Thymus (tissue), 11 donors: ENCODE measurements at regions not wholly inside any gene's neighbourhood (a gene's known extent, or its start where the extent isn't known, plus 50 kb on each side); places are given as distances from the start of the nearest gene placed in this dataset.

ENCODE experiments used
- DNase-seq, 9 donors: peaks; one replicate each; pipeline ENCODE4 v3.0.0-alpha.2; 2013; ENCODE audit warnings: low spot score in 9 of 9, low read depth in 6 of 9, missing footprints in 1 of 9
- H3K27ac ChIP-seq, 2 donors: one replicate each; pipeline ENCODE4 v1.5.1; 2013; ENCODE audit warnings: control low read depth in 1 of 2, low read depth in 1 of 2, low read length in 1 of 2, mild to moderate bottlenecking in 1 of 2, moderate library complexity in 1 of 2
- H3K27me3 ChIP-seq, 2 donors: one replicate each; pipeline ENCODE4 v1.5.1; 2013; ENCODE audit warnings: low read length in 1 of 2; ENCODE audit not compliant: control insufficient read depth in 2 of 2, insufficient read depth in 1 of 2
- H3K36me3 ChIP-seq, 2 donors: one replicate each; pipeline ENCODE4 v1.5.1; 2013; ENCODE audit warnings: low read length in 1 of 2, mild to moderate bottlenecking in 1 of 2, moderate library complexity in 1 of 2; ENCODE audit not compliant: control insufficient read depth in 2 of 2, insufficient read depth in 2 of 2
- H3K4me1 ChIP-seq, 2 donors: one replicate each; pipeline ENCODE4 v1.5.1; 2013; ENCODE audit warnings: low read length in 2 of 2; ENCODE audit not compliant: control insufficient read depth in 2 of 2, insufficient read depth in 2 of 2
- H3K4me3 ChIP-seq, 2 donors: one replicate each; pipeline ENCODE4 v1.5.1; 2013; ENCODE audit warnings: low read length in 2 of 2, control low read depth in 1 of 2, mild to moderate bottlenecking in 1 of 2
- H3K9me3 ChIP-seq, 2 donors: one replicate each; pipeline ENCODE4 v1.5.1; 2013; ENCODE audit warnings: low read length in 1 of 2, mild to moderate bottlenecking in 1 of 2; ENCODE audit not compliant: control insufficient read depth in 2 of 2, insufficient read depth in 1 of 2
- WGBS: extraction: QIAGEN DNeasy Blood & Tissue Kit; methylation state at CpG from one replicate; pipeline ENCODE4 v1.1.7; 2013; 5-methylcytosine and 5-hydroxymethylcytosine counted together
- donor health status: healthy.

DNA sequence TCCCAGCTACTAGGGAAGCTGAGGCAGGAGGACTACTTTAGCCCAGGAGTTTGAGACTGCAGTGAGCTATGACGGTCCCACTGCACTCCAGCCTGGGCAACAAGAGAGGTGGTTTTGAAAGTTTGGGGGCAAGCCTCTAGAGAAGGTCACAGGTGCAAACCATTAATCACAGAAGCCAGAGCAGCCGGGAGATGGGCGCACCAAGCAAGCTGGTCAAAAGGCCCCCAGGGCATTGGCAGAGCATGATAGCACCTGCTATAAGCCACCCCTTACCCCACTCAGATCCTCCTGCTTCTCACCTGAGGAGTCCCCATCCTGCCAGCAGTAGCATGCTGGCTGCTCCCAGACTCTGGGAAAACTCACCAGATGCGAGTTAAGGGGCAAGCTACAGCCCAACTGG, 116.1 kb upstream of the RAB12 start:
- H3K9me3 ChIP-seq = no peaks in the 10 kb centered on the region
- H3K27ac ChIP-seq = no peak overlapping the region
- no peaks in the 10 kb centered on the region for H3K27me3 ChIP-seq
- no peak for DNase-seq
- H3K4me3 ChIP-seq = no peak overlapping the region
- no peaks in the 10 kb centered on the region for H3K36me3 ChIP-seq
- H3K4me1 ChIP-seq = no peaks in the 10 kb centered on the region
- WGBS = 87% methylated on average over 4 of the region's 4 CpGs

GRCh38 chr18:8496186-8496585, 113.1 kb upstream of the RAB12 start:
- H3K9me3 ChIP-seq = no peaks in the 10 kb centered on the region
- 89% methylated on average over 9 of the region's 9 CpGs for WGBS
- DNase-seq = no peak
- H3K27me3 ChIP-seq = no peaks in the 10 kb centered on the region
- no peak overlapping the region for H3K4me3 ChIP-seq
- H3K27ac ChIP-seq = no peak overlapping the region
- no peaks in the 10 kb centered on the region for H3K4me1 ChIP-seq
- H3K36me3 ChIP-seq = no peaks in the 10 kb centered on the region

DNA sequence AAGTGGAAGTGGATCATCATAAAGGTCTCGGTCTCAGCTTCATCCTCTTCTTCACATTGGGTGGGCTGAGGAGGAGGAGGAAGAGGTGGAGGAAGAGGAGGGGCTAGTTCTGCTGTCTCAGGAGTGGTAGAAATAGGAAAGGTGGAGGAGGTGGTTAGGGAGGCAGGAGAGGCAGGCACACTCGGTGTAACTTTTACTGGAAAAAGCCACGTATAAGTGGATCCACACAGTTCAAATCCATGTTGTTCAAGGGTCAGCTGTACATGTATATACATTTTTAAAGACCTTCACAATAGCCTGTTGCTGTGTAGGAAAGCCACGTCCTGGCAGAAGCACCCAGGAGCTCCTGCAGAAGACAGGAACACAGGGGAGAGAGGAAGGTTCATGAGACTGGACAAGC, 110.3 kb upstream of the RAB12 start:
- Histone ChIP-seq H3K36me3 (no peaks in the 10 kb centered on the region), H3K27ac (no peak overlapping the region), H3K9me3 (no peaks in the 10 kb centered on the region), H3K27me3 (no peaks in the 10 kb centered on the region), H3K4me3 (no peak overlapping the region), H3K4me1 (no peaks in the 10 kb centered on the region)
- no peak for DNase-seq
- WGBS = 92% methylated on average over 4 of the region's 4 CpGs

GRCh38 chr18:8499810-8500675, 109.2 kb upstream of the RAB12 start:
- DNase-seq = no peak
- Histone ChIP-seq H3K4me1 (no peaks in the 10 kb centered on the region), H3K4me3 (no peak overlapping the region), H3K27me3 (no peaks in the 10 kb centered on the region), H3K36me3 (no peaks in the 10 kb centered on the region), H3K9me3 (no peaks in the 10 kb centered on the region), H3K27ac (no peak overlapping the region)
- 90% methylated on average over 8 of the region's 8 CpGs for WGBS

DNA sequence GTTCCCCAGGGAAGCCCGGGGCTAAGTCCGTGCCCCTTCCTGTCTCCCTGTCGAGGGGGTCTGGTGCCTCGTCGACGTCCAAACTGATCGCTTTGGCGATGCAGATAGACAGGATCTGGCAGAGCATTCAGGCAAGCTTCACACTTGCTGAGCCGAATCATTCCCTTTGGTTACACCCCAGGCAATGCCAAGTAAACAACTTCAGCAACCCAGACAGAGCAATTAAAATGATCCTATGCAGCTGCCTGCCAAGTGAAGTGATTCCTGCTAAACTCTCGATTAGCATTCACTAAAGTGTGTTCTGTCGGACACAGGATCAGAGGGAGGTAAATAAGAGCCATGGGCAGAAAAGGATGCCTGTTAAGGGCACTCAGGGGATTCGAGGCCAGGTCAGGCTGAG, 108.2 kb upstream of the RAB12 start:
- Histone ChIP-seq H3K9me3 (no peaks in the 10 kb centered on the region), H3K27ac (no peak overlapping the region), H3K4me1 (no peaks in the 10 kb centered on the region), H3K27me3 (no peaks in the 10 kb centered on the region), H3K4me3 (no peak overlapping the region), H3K36me3 (no peaks in the 10 kb centered on the region)
- 82% methylated on average over 12 of the region's 12 CpGs for whole genome bisulfite sequencing
- DNase-seq = no peak

DNA sequence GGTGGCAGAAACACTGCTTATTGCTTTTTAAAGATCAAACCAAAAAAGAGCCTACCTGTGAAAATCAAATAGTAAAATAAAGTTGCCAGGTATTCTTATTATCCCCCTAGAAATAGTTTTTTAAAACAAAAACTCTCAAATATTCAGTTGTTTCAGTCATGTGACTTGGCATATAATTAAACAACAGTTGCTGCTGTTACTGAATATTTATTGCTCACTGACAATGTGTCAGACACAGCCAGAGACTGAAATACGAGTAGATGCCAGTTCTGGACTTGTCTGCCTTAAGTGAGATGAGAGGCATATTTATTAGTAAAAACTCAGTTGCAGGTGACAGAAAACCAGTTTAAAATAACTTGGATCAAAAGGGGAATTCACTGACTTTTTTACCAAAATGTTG, 106.0 kb upstream of the RAB12 start:
- no peak for DNase-seq
- Histone ChIP-seq H3K27ac (no peak overlapping the region), H3K27me3 (no peaks in the 10 kb centered on the region), H3K36me3 (no peaks in the 10 kb centered on the region), H3K4me3 (no peak overlapping the region), H3K4me1 (no peaks in the 10 kb centered on the region), H3K9me3 (no peaks in the 10 kb centered on the region)
- 92% methylated on average over 1 of the region's 1 CpG for WGBS

- WGBS = 95% methylated on average over 3 of the region's 3 CpGs
- H3K4me3 ChIP-seq = no peak overlapping the region
- no peaks in the 10 kb centered on the region for H3K36me3 ChIP-seq
- no peak for DNase-seq
- H3K27me3 ChIP-seq = no peaks in the 10 kb centered on the region
- H3K27ac ChIP-seq = no peak overlapping the region
- H3K4me1 ChIP-seq = no peaks in the 10 kb centered on the region
- H3K9me3 ChIP-seq = no peaks in the 10 kb centered on the region
Measured at GRCh38 chr18:8504424-8504823, 104.8 kb upstream of the RAB12 start.

DNA sequence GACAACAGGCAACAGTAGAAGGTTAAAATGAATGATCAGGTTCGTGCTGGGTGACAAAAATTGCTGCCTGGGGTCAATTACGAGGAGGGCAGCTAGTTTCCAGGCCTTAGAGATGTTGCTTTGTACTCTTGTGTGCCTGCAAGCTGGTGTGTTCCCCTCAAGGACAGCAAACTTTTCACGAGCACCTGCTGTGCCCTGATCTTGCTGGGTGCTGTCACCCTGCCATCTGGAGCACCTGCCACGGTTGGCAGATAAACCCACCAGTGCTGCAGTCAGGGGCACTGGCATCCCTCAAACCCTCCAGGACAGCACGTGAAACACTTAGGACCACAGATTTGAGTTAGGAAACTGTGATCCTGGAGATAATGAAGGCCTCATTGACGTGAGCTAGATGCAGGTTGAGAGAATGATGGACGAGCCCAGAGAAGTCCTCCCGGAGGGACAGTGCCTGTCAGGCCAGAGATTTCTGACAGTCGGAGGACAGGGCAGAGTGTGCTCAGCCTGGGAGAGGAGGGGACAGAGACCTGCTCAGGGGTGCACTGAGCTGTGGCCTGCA, 104.3 kb upstream of the RAB12 start:
- no peaks in the 10 kb centered on the region for H3K4me1 ChIP-seq
- WGBS = 88% methylated on average over 9 of the region's 9 CpGs
- no peaks in the 10 kb centered on the region for H3K36me3 ChIP-seq
- no peaks in the 10 kb centered on the region for H3K9me3 ChIP-seq
- H3K27ac ChIP-seq = no peak overlapping the region
- no peak for DNase-seq
- no peaks in the 10 kb centered on the region for H3K27me3 ChIP-seq
- H3K4me3 ChIP-seq = no peak overlapping the region

DNA sequence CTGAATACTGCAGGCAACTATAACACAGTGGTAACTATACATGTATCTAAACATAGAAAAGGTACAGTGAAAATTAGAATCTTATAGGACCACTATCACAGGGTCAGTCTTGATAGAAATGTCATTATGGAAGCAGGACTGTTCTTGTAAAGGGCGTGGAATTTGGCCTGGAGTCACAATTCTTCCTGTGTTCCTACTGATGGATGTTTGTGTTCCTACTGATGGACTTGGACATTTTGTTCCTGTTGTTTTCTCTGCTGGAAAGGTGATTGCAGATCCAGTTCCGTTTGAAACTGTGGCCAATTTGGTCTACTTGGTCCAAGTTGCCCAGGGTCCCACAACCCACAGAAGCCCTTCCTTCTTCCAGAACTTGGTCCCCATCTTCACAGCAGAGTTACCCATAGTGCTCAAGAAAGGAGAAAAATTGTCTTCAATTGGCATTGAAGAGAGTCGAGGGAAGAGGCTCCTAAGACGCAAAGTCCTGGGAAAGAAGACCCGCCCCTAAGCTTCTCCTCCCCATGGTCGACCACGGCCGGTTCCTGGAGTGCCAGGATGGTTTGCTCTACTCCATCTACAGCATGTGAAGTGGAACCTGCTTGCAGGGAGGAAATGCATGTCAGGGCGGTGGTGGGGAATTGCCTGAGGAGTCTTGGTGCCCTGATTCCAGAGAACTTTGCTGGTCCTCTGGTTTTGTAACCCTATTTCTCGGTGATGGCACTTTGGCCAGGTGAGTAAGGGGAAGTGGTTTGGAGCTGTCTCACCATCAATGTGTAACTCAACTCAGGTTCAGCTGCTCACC, 102.8 kb upstream of the RAB12 start:
- WGBS = 96% methylated on average over 10 of the region's 10 CpGs
- no peaks in the 10 kb centered on the region for H3K4me1 ChIP-seq
- DNase-seq = no peak

More for the DNA sequence above, 102.8 kb upstream of the RAB12 start:
- no peak overlapping the region for H3K4me3 ChIP-seq
- H3K27me3 ChIP-seq = no peaks in the 10 kb centered on the region
- H3K27ac ChIP-seq = no peak overlapping the region
- no peaks in the 10 kb centered on the region for H3K9me3 ChIP-seq
- H3K36me3 ChIP-seq = no peaks in the 10 kb centered on the region
